Lung (tissue), 11 donors: ENCODE measurements at regions not wholly inside any gene's neighbourhood (a gene's known extent, or its start where the extent isn't known, plus 50 kb on each side); places are given as distances from the start of the nearest gene placed in this dataset.

Experiments used
- ATAC-seq: fragments of 200-7000 bp; cut with Tn5 transposase; one replicate; pipeline ENCODE4 v1.9.1; 2020; ENCODE audit warnings: moderate number of reproducible peaks; ENCODE audit not compliant: insufficient read depth, low FRiP score
- DNase-seq, 3 donors: peaks; one replicate each; pipeline ENCODE4 v3.0.0-alpha.2; 2013 to 2017
- H3K27ac ChIP-seq, 2 donors: one replicate each; pipeline ENCODE4 v1.5.1; 2013; ENCODE audit warnings: mild to moderate bottlenecking in 2 of 2, moderate library complexity in 2 of 2, control low read depth in 1 of 2, inconsistent platforms in 1 of 2, low read depth in 1 of 2, low read length in 1 of 2
- H3K27me3 ChIP-seq, 3 donors: one replicate each; pipeline ENCODE4 v1.5.1; 2013; ENCODE audit warnings: low read length in 2 of 3; ENCODE audit not compliant: control insufficient read depth in 3 of 3, insufficient read depth in 3 of 3
- H3K36me3 ChIP-seq, 4 donors: one replicate each; pipeline ENCODE4 v1.5.1; 2013; ENCODE audit warnings: low read length in 4 of 4, mild to moderate bottlenecking in 1 of 4, moderate library complexity in 1 of 4; ENCODE audit not compliant: control insufficient read depth in 4 of 4, insufficient read depth in 4 of 4
- H3K4me1 ChIP-seq, 5 donors: one replicate each; pipeline ENCODE4 v1.5.1; 2013; ENCODE audit warnings: low read length in 5 of 5, mild to moderate bottlenecking in 2 of 5, moderate library complexity in 1 of 5; ENCODE audit not compliant: control insufficient read depth in 5 of 5, insufficient read depth in 5 of 5
- H3K4me3 ChIP-seq: one replicate; pipeline ENCODE4 v1.5.1; 2013; ENCODE audit warnings: mild to moderate bottlenecking, control low read depth, moderate library complexity
- H3K9ac ChIP-seq, 2 donors: one replicate each; pipeline ENCODE4 v1.5.1; 2013; ENCODE audit warnings: low read length in 2 of 2, control low read depth in 1 of 2; ENCODE audit not compliant: insufficient read depth in 1 of 2
- H3K9me3 ChIP-seq, 4 donors: one replicate each; pipeline ENCODE4 v1.5.1; 2013; ENCODE audit warnings: low read length in 3 of 4, mild to moderate bottlenecking in 1 of 4, moderate library complexity in 1 of 4; ENCODE audit not compliant: control insufficient read depth in 4 of 4, insufficient read depth in 3 of 4
- CTCF ChIP-seq: IDR thresholded peaks from 2 replicates; pipeline ENCODE4 v1.5.1; 2012; ENCODE audit warnings: mild to moderate bottlenecking; ENCODE audit errors: control extremely low read depth, extremely low read depth
- WGBS, 2 donors: extraction: QIAGEN DNeasy Blood & Tissue Kit; methylation state at CpG; one replicate each; pipeline ENCODE4 v1.1.7; 2013; 5-methylcytosine and 5-hydroxymethylcytosine counted together
- donor health status: control.
- donor health status: control.
- donor health status: Bipolar disorder and iron deficiency.
- donor health status: healthy.
- donor health status: DM: yes; HTN: yes; CAD: no.

DNA sequence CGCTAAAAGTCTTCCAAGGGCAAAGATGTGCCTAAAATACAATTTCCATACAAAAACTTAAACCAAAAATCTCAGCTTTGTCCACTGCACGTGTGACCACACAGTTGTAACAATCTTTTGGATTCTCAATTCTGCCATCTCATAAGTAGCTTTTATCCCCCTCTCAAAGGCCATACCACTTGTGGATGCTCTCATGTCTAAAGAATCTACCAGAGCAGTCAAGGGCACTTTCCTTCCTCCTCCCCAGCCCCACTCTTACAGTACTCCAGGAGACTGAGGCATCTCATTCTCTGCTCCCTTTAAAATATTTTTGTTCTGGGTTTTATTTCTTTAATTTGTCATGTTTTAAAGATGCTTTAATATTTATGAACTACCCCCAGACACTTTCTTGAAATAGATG lies 102.3 kb upstream of the PFN2 start:
- no peak for DNase-seq
- no peak for TF ChIP-seq CTCF
- Histone ChIP-seq H3K4me3 (no peak overlapping the region), H3K36me3 (peaks cover 0 to 2% (median 0%) of the 10 kb centered on the region in 4 donors), H3K9ac (no peak overlapping the region), H3K4me1 (peaks cover 0 to 23% (median 0%) of the 10 kb centered on the region in 5 donors), H3K27ac (no peak overlapping the region), H3K9me3 (peaks cover 0 to 8% (median 5%) of the 10 kb centered on the region in 4 donors), H3K27me3 (no peaks in the 10 kb centered on the region)
- no peak for ATAC-seq
- WGBS, 2 donors: 79 to 83% methylated on average over 2 of the region's 2 CpGs

DNA sequence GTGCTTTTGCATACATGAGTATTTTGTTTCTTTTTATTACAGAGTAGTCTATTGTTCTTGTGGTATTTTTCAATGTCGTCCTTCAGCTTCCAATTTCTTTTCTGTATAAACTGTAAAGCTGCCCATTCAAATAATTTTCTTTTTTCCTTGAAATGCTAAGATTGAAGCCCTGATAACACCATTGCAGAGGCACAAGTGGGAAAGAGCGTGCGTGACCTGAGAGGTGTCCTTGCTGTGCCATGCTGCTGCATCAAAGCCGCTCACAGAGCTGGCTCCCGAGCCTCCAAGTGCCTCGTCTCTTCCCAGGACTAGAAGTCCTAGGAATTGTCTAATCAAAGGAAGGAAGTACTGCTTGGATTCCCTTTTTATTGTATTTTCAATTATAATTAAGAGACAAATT lies 101.9 kb upstream of the PFN2 start:
- no peak overlapping the region for H3K9ac ChIP-seq
- peaks cover 0 to 18% (median 0%) of the 10 kb centered on the region in 5 donors for H3K4me1 ChIP-seq
- H3K27ac ChIP-seq: no peak overlapping the region
- no peak for DNase-seq
- H3K9me3 ChIP-seq: peaks cover 0 to 8% (median 5%) of the 10 kb centered on the region in 4 donors
- H3K27me3 ChIP-seq: no peaks in the 10 kb centered on the region
- WGBS, 2 donors: 85 to 86% methylated on average over 6 of the region's 6 CpGs
- H3K36me3 ChIP-seq: peaks cover 0 to 2% (median 0%) of the 10 kb centered on the region in 4 donors
- ATAC-seq: no peak
- no peak overlapping the region for H3K4me3 ChIP-seq
- no peak for TF ChIP-seq CTCF

GRCh38 chr3:150070271-150070670 lies 99.6 kb upstream of the PFN2 start:
- WGBS, 2 donors: 93% methylated on average over 4 of the region's 4 CpGs
- no peak overlapping the region for H3K4me3 ChIP-seq
- no peak overlapping the region for H3K9ac ChIP-seq
- no peaks in the 10 kb centered on the region for H3K36me3 ChIP-seq
- TF ChIP-seq CTCF: no peak
- H3K9me3 ChIP-seq: no peaks in the 10 kb centered on the region
- H3K4me1 ChIP-seq: peaks cover 0 to 16% (median 0%) of the 10 kb centered on the region in 5 donors
- ATAC-seq (no peak), DNase-seq (no peak)
- H3K27ac ChIP-seq: no peak overlapping the region
- no peaks in the 10 kb centered on the region for H3K27me3 ChIP-seq

- Histone ChIP-seq H3K9ac (no peak overlapping the region), H3K36me3 (no peaks in the 10 kb centered on the region), H3K27ac (no peak overlapping the region), H3K4me1 (peaks cover 0 to 10% (median 0%) of the 10 kb centered on the region in 5 donors), H3K9me3 (no peaks in the 10 kb centered on the region), H3K27me3 (no peaks in the 10 kb centered on the region), H3K4me3 (no peak overlapping the region)
- WGBS, 2 donors: 48 to 84% methylated on average over 1 of the region's 1 CpG
- DNase-seq (no peak), ATAC-seq (no peak)
- TF ChIP-seq CTCF: no peak
Observed at GRCh38 chr3:150069633-150070032, 98.9 kb upstream of the PFN2 start.
